ENCODE measurements at regions not wholly inside any gene's neighbourhood (a gene's known extent, or its start where the extent isn't known, plus 50 kb on each side); places are given as distances from the start of the nearest gene placed in this dataset.
A peak's percentile ranks its signal among the peaks of the same experiment; 100 is the strongest.
"Not testable (repeated sequence)": the region's sequence is repeated elsewhere in the genome, so short reads cannot be mapped to it uniquely, and the experiment has no call there.

DNA sequence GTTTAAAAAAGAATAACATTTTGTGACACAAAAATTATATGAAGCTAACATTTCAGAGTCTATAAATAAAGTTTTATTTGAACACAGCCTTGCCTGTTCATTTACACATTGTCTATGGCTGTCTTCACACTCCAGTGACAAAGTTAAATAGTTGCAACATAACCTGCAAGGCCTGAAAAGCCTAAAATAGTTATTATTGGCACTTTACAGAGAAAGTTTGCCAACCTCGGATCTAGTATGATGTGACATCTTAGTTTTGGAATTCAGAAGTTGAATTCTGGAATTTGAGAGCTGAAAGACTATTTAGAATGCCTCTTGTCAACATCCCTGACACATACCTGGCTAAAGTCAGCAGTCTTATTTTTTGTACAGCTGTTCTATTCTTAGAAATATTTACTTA, 68.3 kb downstream of the DYRK2 start:
- Mint-ChIP-seq H3K36me3 (ENCODE audit: low read depth) (no peaks in the 10 kb centered on the region), H3K27me3 (ENCODE audit: low read depth) (no peaks in the 10 kb centered on the region)
- DNase-seq (ENCODE audit: low spot score): no peak

DNA sequence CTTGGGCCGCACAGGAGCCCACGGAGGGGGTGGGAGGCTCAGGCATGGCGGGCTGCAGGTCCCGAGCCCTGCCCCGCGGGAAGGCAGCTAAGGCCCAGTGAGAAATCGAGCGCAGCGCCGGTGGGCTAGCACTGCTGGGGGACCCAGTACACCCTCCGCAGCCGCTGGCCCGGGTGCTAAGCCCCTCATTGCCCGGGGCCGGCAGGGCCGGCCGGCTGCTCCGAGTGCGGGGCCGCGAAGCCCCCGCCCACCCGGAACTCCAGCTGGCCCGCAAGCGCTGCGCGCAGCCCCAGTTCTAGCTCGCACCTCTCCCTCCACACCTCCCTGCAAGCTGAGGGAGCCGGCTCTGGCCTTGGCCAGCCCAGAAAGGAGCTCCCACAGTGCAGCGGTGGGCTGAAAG, 70.8 kb downstream of the DYRK2 start:
- H3K9me3 Mint-ChIP-seq (ENCODE audit: low read depth); H3K27me3 Mint-ChIP-seq (ENCODE audit: low read depth); H3K36me3 Mint-ChIP-seq (ENCODE audit: low read depth); DNase-seq (ENCODE audit: low spot score); H3K4me3 Mint-ChIP-seq (ENCODE audit: unreplicated experiment); H3K27ac Mint-ChIP-seq (ENCODE audit: unreplicated experiment): not testable (repeated sequence)
- peaks cover 51% of the 10 kb centered on the region for H3K4me1 Mint-ChIP-seq (ENCODE audit: low read depth)

More for the DNA sequence above, 68.3 kb downstream of the DYRK2 start:
- Mint-ChIP-seq H3K4me1 (ENCODE audit: low read depth) (peaks cover 51% of the 10 kb centered on the region), H3K4me3 (ENCODE audit: unreplicated experiment) (no peak overlapping the region), H3K9me3 (ENCODE audit: low read depth) (no peaks in the 10 kb centered on the region), H3K27ac (ENCODE audit: unreplicated experiment) (peak overlapping the region; percentile 81)
- TF ChIP-seq, protein P1, sequence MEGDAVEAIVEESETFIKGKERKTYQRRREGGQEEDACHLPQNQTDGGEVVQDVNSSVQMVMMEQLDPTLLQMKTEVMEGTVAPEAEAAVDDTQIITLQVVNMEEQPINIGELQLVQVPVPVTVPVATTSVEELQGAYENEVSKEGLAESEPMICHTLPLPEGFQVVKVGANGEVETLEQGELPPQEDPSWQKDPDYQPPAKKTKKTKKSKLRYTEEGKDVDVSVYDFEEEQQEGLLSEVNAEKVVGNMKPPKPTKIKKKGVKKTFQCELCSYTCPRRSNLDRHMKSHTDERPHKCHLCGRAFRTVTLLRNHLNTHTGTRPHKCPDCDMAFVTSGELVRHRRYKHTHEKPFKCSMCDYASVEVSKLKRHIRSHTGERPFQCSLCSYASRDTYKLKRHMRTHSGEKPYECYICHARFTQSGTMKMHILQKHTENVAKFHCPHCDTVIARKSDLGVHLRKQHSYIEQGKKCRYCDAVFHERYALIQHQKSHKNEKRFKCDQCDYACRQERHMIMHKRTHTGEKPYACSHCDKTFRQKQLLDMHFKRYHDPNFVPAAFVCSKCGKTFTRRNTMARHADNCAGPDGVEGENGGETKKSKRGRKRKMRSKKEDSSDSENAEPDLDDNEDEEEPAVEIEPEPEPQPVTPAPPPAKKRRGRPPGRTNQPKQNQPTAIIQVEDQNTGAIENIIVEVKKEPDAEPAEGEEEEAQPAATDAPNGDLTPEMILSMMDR (IDR thresholded peaks at IDR 0.05): no peak

DNA sequence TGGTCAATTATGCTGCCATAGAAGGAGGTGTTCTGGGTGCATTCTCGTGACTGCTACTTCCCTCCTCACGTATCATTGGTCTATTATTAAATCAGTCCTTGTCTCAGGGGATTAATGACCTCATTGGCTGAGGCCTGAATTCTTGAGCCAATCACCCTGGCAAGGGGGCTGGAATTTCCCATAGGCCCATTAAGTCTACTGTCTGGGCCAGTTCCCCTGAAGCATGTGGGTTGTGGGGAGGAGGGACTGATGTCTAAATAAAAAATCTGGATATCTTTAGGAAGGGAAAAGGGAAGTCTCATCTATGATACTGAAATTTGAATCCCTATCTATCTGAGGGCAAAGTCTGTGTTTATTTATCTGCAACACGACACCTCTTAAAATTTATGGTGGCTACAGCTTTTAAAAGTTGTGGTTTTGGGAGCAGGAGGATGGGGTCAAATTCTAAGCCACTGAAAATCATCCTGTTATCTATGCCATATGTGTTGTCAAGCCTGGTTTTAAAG, 71.9 kb downstream of the DYRK2 start:
- no peak for DNase-seq (ENCODE audit: low spot score)
- TF ChIP-seq, protein P1 (IDR thresholded peaks at IDR 0.05): no peak
- Mint-ChIP-seq H3K27ac (ENCODE audit: unreplicated experiment) (peak overlapping the region; percentile 80), H3K36me3 (ENCODE audit: low read depth) (no peaks in the 10 kb centered on the region), H3K9me3 (ENCODE audit: low read depth) (no peaks in the 10 kb centered on the region), H3K4me3 (ENCODE audit: unreplicated experiment) (no peak overlapping the region), H3K4me1 (ENCODE audit: low read depth) (peaks cover 42% of the 10 kb centered on the region), H3K27me3 (ENCODE audit: low read depth) (no peaks in the 10 kb centered on the region)

DNA sequence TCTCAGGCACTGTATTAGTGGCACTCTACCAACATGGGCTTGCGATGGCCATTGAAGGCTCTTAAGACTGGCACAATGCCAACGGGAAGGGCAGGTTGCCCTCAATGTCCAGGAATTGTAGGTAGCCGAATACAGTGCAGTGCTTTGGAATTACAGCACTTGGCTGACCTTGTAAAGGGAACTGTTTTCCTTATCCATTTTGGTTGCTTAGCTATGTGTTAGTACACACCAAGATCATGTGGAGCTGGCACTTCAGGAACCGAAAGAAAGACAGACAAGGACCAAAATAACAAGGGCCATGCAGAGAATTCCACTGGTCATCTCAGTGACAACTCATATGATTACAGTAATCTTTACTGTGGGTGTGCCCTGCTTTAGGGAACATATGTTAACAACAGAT, 72.7 kb downstream of the DYRK2 start:
- Mint-ChIP-seq H3K36me3 (ENCODE audit: low read depth) (no peaks in the 10 kb centered on the region), H3K4me1 (ENCODE audit: low read depth) (peaks cover 33% of the 10 kb centered on the region), H3K27ac (ENCODE audit: unreplicated experiment) (peak overlapping the region; percentile 36), H3K4me3 (ENCODE audit: unreplicated experiment) (no peak overlapping the region), H3K27me3 (ENCODE audit: low read depth) (no peaks in the 10 kb centered on the region), H3K9me3 (ENCODE audit: low read depth) (no peaks in the 10 kb centered on the region)
- TF ChIP-seq, protein P1 (IDR thresholded peaks at IDR 0.05): no peak
- DNase-seq (ENCODE audit: low spot score): no peak

DNA sequence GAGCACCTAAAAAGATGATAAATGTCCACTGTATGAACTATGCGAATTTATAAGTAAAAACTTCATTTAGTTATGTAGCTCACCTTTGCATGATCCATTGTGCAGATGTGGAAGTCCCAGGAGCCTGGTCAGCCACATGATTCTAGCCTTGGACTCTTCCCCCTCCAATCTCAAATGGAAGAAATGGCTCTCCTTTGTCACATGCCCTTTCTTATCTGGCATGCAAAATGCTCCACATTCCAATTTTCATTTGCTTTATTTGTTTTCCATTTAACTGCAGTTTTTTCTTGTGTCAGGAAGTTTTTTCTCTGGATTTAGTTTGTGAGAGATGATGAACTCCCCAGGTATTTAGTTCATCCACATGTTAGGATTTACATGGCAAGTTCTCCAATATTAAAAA, 73.8 kb downstream of the DYRK2 start:
- H3K27me3 Mint-ChIP-seq (ENCODE audit: low read depth): no peaks in the 10 kb centered on the region
- no peaks in the 10 kb centered on the region for H3K36me3 Mint-ChIP-seq (ENCODE audit: low read depth)
- peaks cover 23% of the 10 kb centered on the region for H3K4me1 Mint-ChIP-seq (ENCODE audit: low read depth)
- no peaks in the 10 kb centered on the region for H3K9me3 Mint-ChIP-seq (ENCODE audit: low read depth)
- no peak for DNase-seq (ENCODE audit: low spot score)
- H3K27ac Mint-ChIP-seq (ENCODE audit: unreplicated experiment): no peak overlapping the region
- TF ChIP-seq, protein P1 (IDR thresholded peaks at IDR 0.05): no peak
- no peak overlapping the region for H3K4me3 Mint-ChIP-seq (ENCODE audit: unreplicated experiment)

DNA sequence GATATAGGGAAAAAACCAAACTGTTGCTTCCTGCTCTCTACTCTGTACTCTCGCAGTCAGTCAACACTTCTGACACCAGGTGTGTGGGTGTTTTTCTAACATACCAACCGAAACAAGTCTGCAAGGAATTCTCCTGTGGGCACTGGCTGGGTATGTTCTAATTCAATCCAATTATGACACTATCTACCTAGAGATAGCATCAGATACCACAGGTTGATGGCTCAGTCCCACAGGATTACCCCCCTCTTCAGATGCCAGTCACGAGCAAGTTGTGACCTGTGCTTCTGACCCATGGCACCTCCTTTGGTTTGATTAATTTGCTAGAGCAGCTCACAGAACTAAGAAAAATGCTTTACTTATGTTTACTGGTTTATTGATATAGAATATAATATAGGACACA, 78.3 kb downstream of the DYRK2 start:
- no peak for DNase-seq (ENCODE audit: low spot score)
- H3K9me3 Mint-ChIP-seq (ENCODE audit: low read depth): peaks cover under 1% of the 10 kb centered on the region
- no peak overlapping the region for H3K4me3 Mint-ChIP-seq (ENCODE audit: unreplicated experiment)

More for the DNA sequence above, 78.3 kb downstream of the DYRK2 start:
- H3K27ac Mint-ChIP-seq (ENCODE audit: unreplicated experiment): no peak overlapping the region
- H3K27me3 Mint-ChIP-seq (ENCODE audit: low read depth): no peaks in the 10 kb centered on the region
- no peaks in the 10 kb centered on the region for H3K36me3 Mint-ChIP-seq (ENCODE audit: low read depth)
- peaks cover 5% of the 10 kb centered on the region for H3K4me1 Mint-ChIP-seq (ENCODE audit: low read depth)
- TF ChIP-seq, protein P1 (IDR thresholded peaks at IDR 0.05): no peak
